Liver (tissue), 8 donors: ENCODE measurements at regions not wholly inside any gene's neighbourhood (a gene's known extent, or its start where the extent isn't known, plus 50 kb on each side); places are given as distances from the start of the nearest gene placed in this dataset.

ENCODE experiments used
- DNase-seq: peaks from one replicate; pipeline ENCODE4 v3.0.0-alpha.2; 2017; ENCODE audit warnings: low spot score
- H3K27ac ChIP-seq, 2 donors: one replicate each; pipeline ENCODE4 v1.7.0; 2013; ENCODE audit warnings: inconsistent platforms in 2 of 2, low read length in 2 of 2, control low read depth in 1 of 2, low read depth in 1 of 2, mild to moderate bottlenecking in 1 of 2
- H3K27me3 ChIP-seq, 4 donors: one replicate each; pipeline versions ENCODE4 v1.6.1 to v1.7.0; 2013; ENCODE audit warnings: low read length in 3 of 4, inconsistent platforms in 1 of 4, mild to moderate bottlenecking in 1 of 4, moderate library complexity in 1 of 4; ENCODE audit not compliant: control insufficient read depth in 4 of 4, insufficient read depth in 4 of 4
- H3K36me3 ChIP-seq, 4 donors: one replicate each; pipeline versions ENCODE4 v1.6.1 to v1.7.0; 2013; ENCODE audit warnings: low read length in 3 of 4, mild to moderate bottlenecking in 3 of 4, low read depth in 1 of 4, moderate library complexity in 1 of 4; ENCODE audit not compliant: control insufficient read depth in 4 of 4, insufficient read depth in 3 of 4
- H3K4me1 ChIP-seq, 4 donors: one replicate each; pipeline versions ENCODE4 v1.6.1 to v1.7.0; 2013; ENCODE audit warnings: low read length in 3 of 4, mild to moderate bottlenecking in 3 of 4, moderate library complexity in 1 of 4; ENCODE audit not compliant: control insufficient read depth in 4 of 4, insufficient read depth in 4 of 4
- H3K4me3 ChIP-seq, 3 donors: one replicate each; pipeline versions ENCODE4 v1.6.1 to v1.7.0; 2013; ENCODE audit warnings: low read length in 3 of 3, control low read depth in 1 of 3, low read depth in 1 of 3, mild to moderate bottlenecking in 1 of 3
- H3K9ac ChIP-seq, 2 donors: one replicate each; pipeline ENCODE4 v1.7.0; 2013; ENCODE audit warnings: low read length in 2 of 2, mild to moderate bottlenecking in 2 of 2, moderate library complexity in 2 of 2, control low read depth in 1 of 2, low read depth in 1 of 2
- H3K9me3 ChIP-seq, 4 donors: one replicate each; pipeline versions ENCODE4 v1.6.1 to v1.7.0; 2013; ENCODE audit warnings: low read length in 3 of 4; ENCODE audit not compliant: control insufficient read depth in 4 of 4
- CTCF ChIP-seq: fragments of 150-350 bp; IDR thresholded peaks from 2 replicates; pipeline ENCODE4 v1.5.1; 2017; ENCODE audit warnings: improper control_type of control experiment, low read depth, low read length; ENCODE audit not compliant: missing input control
- EGR1 ChIP-seq, 2 donors: IDR thresholded peaks; 2 replicates each; pipeline ENCODE4 v1.6.1; 2016 to 2018; ENCODE audit warnings: antibody characterized with exemption in 2 of 2, low read depth in 2 of 2
- FOXA1 ChIP-seq: IDR thresholded peaks from 2 replicates; pipeline ENCODE4 v1.6.1; 2016; ENCODE audit warnings: antibody characterized with exemption
- FOXA2 ChIP-seq: IDR thresholded peaks from 2 replicates; pipeline ENCODE4 v1.6.1; 2016; ENCODE audit warnings: antibody characterized with exemption
- GABPA ChIP-seq, 2 donors: IDR thresholded peaks in 1 of 2; conservative IDR thresholded peaks in 1 of 2; 2 replicates each; pipeline ENCODE4 v1.6.1; 2016; ENCODE audit warnings: antibody characterized with exemption in 2 of 2, mild to moderate bottlenecking in 1 of 2, moderate library complexity in 1 of 2
- HNF4A ChIP-seq, 2 donors: conservative IDR thresholded peaks; 2 replicates each; pipeline ENCODE4 v1.6.1; 2016; ENCODE audit warnings: antibody characterized with exemption in 2 of 2, mild to moderate bottlenecking in 2 of 2
- HNF4G ChIP-seq: IDR thresholded peaks from 2 replicates; pipeline ENCODE4 v1.6.1; 2016; ENCODE audit warnings: antibody characterized with exemption
- JUND ChIP-seq, 2 donors: IDR thresholded peaks; 2 replicates each; pipeline ENCODE4 v1.6.1; 2016; ENCODE audit warnings: antibody characterized with exemption in 2 of 2
- NR2F2 ChIP-seq: IDR thresholded peaks from 2 replicates; pipeline ENCODE4 v1.6.1; 2016; ENCODE audit warnings: antibody characterized with exemption
- RAD21 ChIP-seq, 2 donors: IDR thresholded peaks; 2 replicates each; pipeline ENCODE4 v1.6.1; 2016; ENCODE audit warnings: antibody characterized with exemption in 2 of 2, mild to moderate bottlenecking in 2 of 2
- REST ChIP-seq: IDR thresholded peaks from 2 replicates; pipeline ENCODE4 v1.6.1; 2016; ENCODE audit warnings: antibody characterized with exemption, mild to moderate bottlenecking
- RXRA ChIP-seq, 2 donors: IDR thresholded peaks; 2 replicates each; pipeline ENCODE4 v1.6.1; 2017 to 2018; ENCODE audit warnings: antibody characterized with exemption in 2 of 2, mild to moderate bottlenecking in 1 of 2
- SP1 ChIP-seq: IDR thresholded peaks from 2 replicates; pipeline ENCODE4 v1.6.1; 2018; ENCODE audit warnings: antibody characterized with exemption, mild to moderate bottlenecking
- TAF1 ChIP-seq: conservative IDR thresholded peaks from 2 replicates; pipeline ENCODE4 v1.6.1; 2016; ENCODE audit warnings: antibody characterized with exemption, mild to moderate bottlenecking
- YY1 ChIP-seq: IDR thresholded peaks from 2 replicates; pipeline ENCODE4 v1.6.1; 2016; ENCODE audit warnings: antibody characterized with exemption, mild to moderate bottlenecking
- ZBTB33 ChIP-seq: IDR thresholded peaks from 2 replicates; pipeline ENCODE4 v1.6.1; 2016; ENCODE audit warnings: antibody characterized with exemption
- WGBS: extraction: QIAGEN DNeasy Blood & Tissue Kit; methylation state at CpG from one replicate; pipeline ENCODE4 v1.1.7; 2013; 5-methylcytosine and 5-hydroxymethylcytosine counted together
- TF ChIP-seq, protein P1 (sequence below): IDR thresholded peaks from 2 replicates; pipeline ENCODE4 v1.6.1; 2016; ENCODE audit warnings: antibody characterized with exemption
- TF ChIP-seq, protein P2 (sequence below): IDR thresholded peaks from 2 replicates; pipeline ENCODE4 v1.6.1; 2016; ENCODE audit warnings: antibody characterized with exemption
- donor health status: healthy.
- donor health status: healthy.
- donor health status: healthy.
- donor health status: healthy.
- donor health status: healthy.

DNA sequence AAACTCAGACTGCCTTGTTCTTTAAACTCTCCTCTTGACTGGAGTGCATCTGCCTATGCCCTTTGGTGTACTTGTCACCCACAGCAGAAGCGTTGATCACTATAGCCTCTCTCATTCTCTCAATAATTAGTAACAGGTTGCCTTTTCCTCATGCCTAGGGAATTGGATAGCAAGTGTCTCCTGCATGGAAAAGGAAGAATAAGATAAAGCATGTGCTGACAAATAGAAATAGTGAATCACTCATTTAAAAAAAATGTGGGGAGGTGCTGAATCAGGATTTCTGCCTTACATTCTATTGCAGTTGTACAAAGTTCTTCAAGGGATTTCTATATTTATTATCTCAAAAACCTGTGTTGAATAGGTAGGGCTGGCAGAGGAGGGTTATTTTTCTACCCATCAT is 323.0 kb downstream of the TXNL1 start:
- H3K9me3 ChIP-seq, result no peaks in the 10 kb centered on the region
- H3K4me1 ChIP-seq, result no peaks in the 10 kb centered on the region
- peaks cover 0 to 3% (median 0%) of the 10 kb centered on the region in 4 donors for H3K27me3 ChIP-seq
- WGBS, result 81% methylated on average over 1 of the region's 1 CpG
- TF ChIP-seq FOXA1 (no peak), YY1 (no peak), RXRA (IDR thresholded peaks at IDR 0.05) (no peak), GABPA (IDR thresholded peaks at IDR 0.05 in 1 of 2, conservative IDR thresholded peaks at IDR 0.05 in 1 of 2) (no peak), ZBTB33 (no peak), SP1 (no peak), CTCF (no peak), EGR1 (IDR thresholded peaks at IDR 0.05; ENCODE audit: low read depth in 2 of 2) (no peak), HNF4G (no peak), RAD21 (IDR thresholded peaks at IDR 0.05) (no peak), FOXA2 (no peak), JUND (IDR thresholded peaks at IDR 0.05) (no peak), TAF1 (no peak), HNF4A (conservative IDR thresholded peaks at IDR 0.05) (no peak)
- TF ChIP-seq, protein P1, sequence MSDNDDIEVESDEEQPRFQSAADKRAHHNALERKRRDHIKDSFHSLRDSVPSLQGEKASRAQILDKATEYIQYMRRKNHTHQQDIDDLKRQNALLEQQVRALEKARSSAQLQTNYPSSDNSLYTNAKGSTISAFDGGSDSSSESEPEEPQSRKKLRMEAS, result no peak
- H3K36me3 ChIP-seq, result no peaks in the 10 kb centered on the region
- H3K9ac ChIP-seq, result no peak overlapping the region
- no peak overlapping the region for H3K27ac ChIP-seq
- no peak overlapping the region for H3K4me3 ChIP-seq
- no peak for DNase-seq

DNA sequence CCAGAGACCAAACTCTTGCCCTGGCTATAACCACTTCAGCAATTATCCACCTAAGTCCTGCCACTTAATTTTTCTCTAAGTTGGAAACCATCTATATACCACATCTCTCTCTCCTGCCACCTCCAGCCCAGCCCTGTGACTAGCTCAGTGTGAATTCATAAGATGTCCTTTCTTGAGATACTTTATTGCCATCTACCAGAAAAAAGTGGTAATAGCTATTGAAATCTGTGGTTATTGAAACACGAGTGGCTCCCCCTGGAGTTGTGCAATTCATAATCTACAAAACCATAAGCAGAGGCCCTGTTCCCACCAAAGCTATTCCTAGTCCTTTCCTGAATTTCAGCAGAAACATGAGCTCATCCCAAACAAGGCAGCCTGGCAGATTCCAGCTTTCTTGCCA is 324.0 kb downstream of the TXNL1 start:
- peaks cover 0 to 3% (median 0%) of the 10 kb centered on the region in 4 donors for H3K27me3 ChIP-seq
- H3K36me3 ChIP-seq, result no peaks in the 10 kb centered on the region
- H3K9me3 ChIP-seq, result no peaks in the 10 kb centered on the region
- no peak for DNase-seq
- no peak overlapping the region for H3K27ac ChIP-seq
- TF ChIP-seq HNF4A (conservative IDR thresholded peaks at IDR 0.05) (no peak), JUND (IDR thresholded peaks at IDR 0.05) (no peak), NR2F2 (no peak), REST (no peak), FOXA1 (no peak), HNF4G (no peak), GABPA (IDR thresholded peaks at IDR 0.05 in 1 of 2, conservative IDR thresholded peaks at IDR 0.05 in 1 of 2) (no peak), TAF1 (no peak), ZBTB33 (no peak), EGR1 (IDR thresholded peaks at IDR 0.05; ENCODE audit: low read depth in 2 of 2) (no peak), YY1 (no peak), FOXA2 (no peak), RXRA (IDR thresholded peaks at IDR 0.05) (no peak), RAD21 (IDR thresholded peaks at IDR 0.05) (no peak), SP1 (no peak), CTCF (no peak)
- TF ChIP-seq, protein P2, sequence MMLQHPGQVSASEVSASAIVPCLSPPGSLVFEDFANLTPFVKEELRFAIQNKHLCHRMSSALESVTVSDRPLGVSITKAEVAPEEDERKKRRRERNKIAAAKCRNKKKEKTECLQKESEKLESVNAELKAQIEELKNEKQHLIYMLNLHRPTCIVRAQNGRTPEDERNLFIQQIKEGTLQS, result no peak
- TF ChIP-seq, protein P1, result no peak
- no peaks in the 10 kb centered on the region for H3K4me1 ChIP-seq
- WGBS, result 67% methylated on average over 1 of the region's 1 CpG
- no peak overlapping the region for H3K9ac ChIP-seq
- H3K4me3 ChIP-seq, result no peak overlapping the region
